HCT116 (cell line): ENCODE measurements at regions not wholly inside any gene's neighbourhood (a gene's known extent, or its start where the extent isn't known, plus 50 kb on each side); places are given as distances from the start of the nearest gene placed in this dataset.

Experiments
- ATAC-seq: fragments of 200-7000 bp; cut with Tn5 transposase; 2 replicates; pipeline ENCODE4 v1.9.1; 2020; ENCODE audit warnings: mild to moderate bottlenecking, moderate library complexity
- BruUV-seq: library from RNA; stranded (reverse); fragments of 400-500 nt; replicated peaks from 2 replicates; lab custom pipeline; 2021; lab: Mats Ljungman, UMichigan
- CTCF ChIA-PET: fragments of 300-600 bp; sonication (Branson Sonifier 250); formaldehyde crosslinking; loops from one replicate; lab custom pipeline; 2021; ENCODE audit warnings: antibody characterized with exemption; lab: Charles Lee
- POLR2A ChIA-PET: fragments of 300-600, 350-600 bp; sonication (Branson Sonifier 250); formaldehyde crosslinking; loops from one replicate; lab custom pipeline; 2021; ENCODE audit warnings: antibody characterized with exemption; lab: Charles Lee
- RAD21 ChIA-PET, 2 experiments: fragments of 300-600 bp; sonication (Branson Sonifier 250); formaldehyde crosslinking; loops; one replicate each; lab custom pipeline; 2023; ENCODE audit warnings: low total read pairs in 2 of 2; ENCODE audit not compliant: uncharacterized antibody in 2 of 2, unreplicated experiment in 2 of 2, low non-redundant PET in 1 of 2; lab: Charles Lee
- DNase-seq: peaks from one replicate; pipeline ENCODE4 v3.0.0-alpha.2; 2010; ENCODE audit warnings: low read depth, low spot score
- H2AFZ ChIP-seq: fragments of 200-600 bp; shearing (Covaris generic), sonication (generic); 2 replicates; pipeline ENCODE4 v1.6.1; 2017; ENCODE audit warnings: low read depth, mixed run types, mixed read lengths, antibody characterized with exemption, low read length; ENCODE audit not compliant: poor library complexity, severe bottlenecking
- H3K27ac ChIP-seq: 2 replicates; pipeline ENCODE4 v1.5.1; 2012; ENCODE audit warnings: low read depth, low read length
- H3K27me3 ChIP-seq: fragments of 200-600 bp; sonication (generic); 2 replicates; pipeline ENCODE4 v1.6.1; 2016; ENCODE audit warnings: mixed run types, low read length, mixed read lengths; ENCODE audit not compliant: insufficient read depth
- H3K36me3 ChIP-seq, 2 experiments: fragments of 200-500 bp in 1 of 2; fragments of 200-600 bp in 1 of 2; sonication (Bioruptor generic) in 1 of 2; sonication (generic) in 1 of 2; 2 replicates each; pipeline versions ENCODE4 v1.5.1 to v1.6.1; 2014 to 2016; ENCODE audit warnings: low read length in 2 of 2, inconsistent platforms in 1 of 2, mixed read lengths in 1 of 2, mixed run types in 1 of 2; ENCODE audit not compliant: insufficient read depth in 2 of 2, control insufficient read depth in 1 of 2
- H3K4me1 ChIP-seq, 2 experiments: fragments of 200-600 bp in 1 of 2; sonication (generic) in 1 of 2; 2 replicates each; pipeline versions ENCODE4 v1.5.1 to v1.6.1; 2012 to 2017; ENCODE audit warnings: low read length in 2 of 2, inconsistent platforms in 1 of 2, mild to moderate bottlenecking in 1 of 2, mixed read lengths in 1 of 2, mixed run types in 1 of 2, moderate library complexity in 1 of 2; ENCODE audit not compliant: insufficient read depth in 2 of 2, control insufficient read depth in 1 of 2
- H3K4me2 ChIP-seq: fragments of 200-600 bp; sonication (generic); 2 replicates; pipeline ENCODE4 v1.6.1; 2017; ENCODE audit warnings: mixed run types, low read length, mixed read lengths
- H3K4me3 ChIP-seq, 2 experiments: fragments of 200-600 bp in 1 of 2; sonication (generic) in 1 of 2; replicated peaks in 1 of 2; 2 replicates each; pipeline ENCODE4 v1.5.1; 2011 to 2016; ENCODE audit warnings: low read length in 2 of 2, control low read depth in 1 of 2, low read depth in 1 of 2, mild to moderate bottlenecking in 1 of 2, mixed read lengths in 1 of 2, mixed run types in 1 of 2
- H3K79me2 ChIP-seq: fragments of 200-600 bp; sonication (generic); 2 replicates; pipeline ENCODE4 v1.6.1; 2017; ENCODE audit warnings: mild to moderate bottlenecking, mixed run types, low read length, moderate library complexity, mixed read lengths; ENCODE audit not compliant: insufficient read depth
- H3K9ac ChIP-seq: fragments of 200-600 bp; sonication (generic); 2 replicates; pipeline ENCODE4 v1.6.1; 2016; ENCODE audit warnings: low read length, mixed read lengths
- H3K9me2 ChIP-seq: fragments of 200-600 bp; sonication (generic), shearing (Covaris generic); 2 replicates; pipeline ENCODE4 v1.6.1; 2017; ENCODE audit warnings: mixed run types, mild to moderate bottlenecking, moderate library complexity; ENCODE audit not compliant: insufficient read depth
- H3K9me3 ChIP-seq, 2 experiments: fragments of 200-500 bp in 1 of 2; fragments of 200-600 bp in 1 of 2; sonication (Bioruptor generic) in 1 of 2; sonication (generic) in 1 of 2; 2 replicates each; pipeline ENCODE4 v1.6.1; 2014 to 2017; ENCODE audit warnings: low read length in 2 of 2, mixed read lengths in 2 of 2, inconsistent platforms in 1 of 2, low read depth in 1 of 2, mild to moderate bottlenecking in 1 of 2, mixed run types in 1 of 2, moderate library complexity in 1 of 2; ENCODE audit not compliant: control insufficient read depth in 1 of 2, insufficient read depth in 1 of 2
- H4K20me1 ChIP-seq: fragments of 200-600 bp; sonication (generic), shearing (Covaris generic); 2 replicates; pipeline ENCODE4 v1.6.1; 2017; ENCODE audit warnings: mixed run types, mild to moderate bottlenecking, moderate library complexity; ENCODE audit not compliant: insufficient read depth
- CBX3 ChIP-seq: IDR thresholded peaks from 2 replicates; pipeline ENCODE4 v1.6.1; 2012; ENCODE audit warnings: low read depth
- CEBPB ChIP-seq: IDR thresholded peaks from 2 replicates; pipeline ENCODE4 v1.6.1; 2012; ENCODE audit warnings: low read depth
- ELF1 ChIP-seq: IDR thresholded peaks from 2 replicates; pipeline ENCODE4 v1.6.1; 2012; ENCODE audit warnings: low read depth, borderline replicate concordance
- EZH2 ChIP-seq: fragments of 200-600 bp; sonication (generic); IDR thresholded peaks from 2 replicates; pipeline ENCODE4 v1.6.1; 2017; ENCODE audit warnings: antibody characterized with exemption, mixed run types
- EZH2phosphoT487 ChIP-seq: fragments of 200-600 bp; IDR thresholded peaks from 2 replicates; pipeline ENCODE4 v1.6.1; 2018; ENCODE audit warnings: antibody characterized with exemption, borderline replicate concordance
- POLR2AphosphoS5 ChIP-seq: IDR thresholded peaks from 2 replicates; pipeline ENCODE4 v1.6.1; 2011; ENCODE audit warnings: mild to moderate bottlenecking, low read depth, low read length, moderate library complexity
- SP1 ChIP-seq: IDR thresholded peaks from 2 replicates; pipeline ENCODE4 v1.6.1; 2012; ENCODE audit warnings: low read depth
- TCF7L2 ChIP-seq: IDR thresholded peaks from 2 replicates; pipeline ENCODE4 v1.7.0; 2011; ENCODE audit warnings: borderline replicate concordance, inconsistent platforms; ENCODE audit not compliant: insufficient read depth, insufficient read length; ENCODE audit errors: extremely low read depth
- ZFX ChIP-seq: fragments of 450-650 bp; IDR thresholded peaks from 2 replicates; pipeline ENCODE4 v1.6.1; 2017
- intact Hi-C: fragments of 100-400 bp; cut with micrococcal nuclease; formaldehyde crosslinking; loops from 2 replicates; pipeline ENCODE4 v1.10.0; 2022
- TF ChIP-seq, protein P1 (sequence below): IDR thresholded peaks from 2 replicates; pipeline ENCODE4 v1.6.1; 2011; ENCODE audit warnings: mild to moderate bottlenecking, low read length, moderate library complexity; ENCODE audit not compliant: insufficient replicate concordance; ENCODE audit errors: extremely low read depth
- TF ChIP-seq, protein P2 (sequence below): IDR thresholded peaks from 2 replicates; pipeline ENCODE4 v1.6.1; 2012
- TF ChIP-seq, protein P3 (sequence below): IDR thresholded peaks from 2 replicates; pipeline ENCODE4 v1.6.1; 2012
- TF ChIP-seq, protein P4 (sequence below), 3 experiments: fragments of 200-600 bp in 1 of 3; sonication (generic) in 1 of 3; IDR thresholded peaks in 2 of 3; conservative IDR thresholded peaks in 1 of 3; 2 replicates each; pipeline ENCODE4 v1.5.1; 2012 to 2017; ENCODE audit warnings: low read depth in 2 of 3, low read length in 2 of 3, antibody characterized with exemption in 1 of 3, borderline replicate concordance in 1 of 3, control low read depth in 1 of 3, mild to moderate bottlenecking in 1 of 3, mixed read lengths in 1 of 3, mixed run types in 1 of 3, moderate library complexity in 1 of 3; ENCODE audit not compliant: insufficient read depth in 1 of 3

DNA sequence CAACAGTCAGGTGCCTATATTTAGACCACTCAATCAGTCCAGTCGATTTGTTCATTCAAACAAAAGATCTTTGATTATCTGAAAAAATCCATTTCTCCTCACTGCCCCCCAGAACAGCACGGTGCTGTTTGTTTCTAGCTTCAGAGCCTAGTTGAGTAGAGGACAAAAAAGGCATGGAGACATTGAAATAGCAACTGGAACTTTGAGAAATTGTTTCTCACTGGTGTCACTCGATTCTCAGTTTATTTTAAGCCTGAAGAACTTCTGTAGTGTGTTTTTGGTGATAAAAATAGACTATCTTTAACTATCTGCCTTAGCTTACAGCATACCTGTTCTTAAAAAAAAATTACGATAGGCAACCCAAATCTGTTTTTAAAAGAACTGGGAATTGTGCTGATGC lies 67.1 kb downstream of the ARHGAP35 start:
- Histone ChIP-seq H3K36me3 (no peaks in the 10 kb centered on the region), H3K4me2 (no peak overlapping the region), H3K27me3 (no peaks in the 10 kb centered on the region), H3K4me3 (no peak overlapping the region), H4K20me1 (no peaks in the 10 kb centered on the region), H3K9me3 (no peaks in the 10 kb centered on the region), H3K4me1 (peaks cover 41 to 71% of the 10 kb centered on the region in 2 experiments), H2AFZ (no peak overlapping the region), H3K9ac (no peak overlapping the region)
- no TSS peak for BruUV-seq
- ChIA-PET RAD21 (no interaction called here), POLR2A (no interaction called here), CTCF (no interaction called here)
- intact Hi-C loops = no loop called here
- ATAC-seq (no peak), DNase-seq (no peak)
- TF ChIP-seq SP1 = no peak
- TF ChIP-seq ELF1 = no peak
- no peak for TF ChIP-seq EZH2
- TF ChIP-seq CEBPB = no peak
- TF ChIP-seq TCF7L2 = no peak
- no peak for TF ChIP-seq POLR2AphosphoS5
- TF ChIP-seq, protein P1, sequence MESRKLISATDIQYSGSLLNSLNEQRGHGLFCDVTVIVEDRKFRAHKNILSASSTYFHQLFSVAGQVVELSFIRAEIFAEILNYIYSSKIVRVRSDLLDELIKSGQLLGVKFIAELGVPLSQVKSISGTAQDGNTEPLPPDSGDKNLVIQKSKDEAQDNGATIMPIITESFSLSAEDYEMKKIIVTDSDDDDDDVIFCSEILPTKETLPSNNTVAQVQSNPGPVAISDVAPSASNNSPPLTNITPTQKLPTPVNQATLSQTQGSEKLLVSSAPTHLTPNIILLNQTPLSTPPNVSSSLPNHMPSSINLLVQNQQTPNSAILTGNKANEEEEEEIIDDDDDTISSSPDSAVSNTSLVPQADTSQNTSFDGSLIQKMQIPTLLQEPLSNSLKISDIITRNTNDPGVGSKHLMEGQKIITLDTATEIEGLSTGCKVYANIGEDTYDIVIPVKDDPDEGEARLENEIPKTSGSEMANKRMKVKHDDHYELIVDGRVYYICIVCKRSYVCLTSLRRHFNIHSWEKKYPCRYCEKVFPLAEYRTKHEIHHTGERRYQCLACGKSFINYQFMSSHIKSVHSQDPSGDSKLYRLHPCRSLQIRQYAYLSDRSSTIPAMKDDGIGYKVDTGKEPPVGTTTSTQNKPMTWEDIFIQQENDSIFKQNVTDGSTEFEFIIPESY = no peak
- TF ChIP-seq, protein P2, sequence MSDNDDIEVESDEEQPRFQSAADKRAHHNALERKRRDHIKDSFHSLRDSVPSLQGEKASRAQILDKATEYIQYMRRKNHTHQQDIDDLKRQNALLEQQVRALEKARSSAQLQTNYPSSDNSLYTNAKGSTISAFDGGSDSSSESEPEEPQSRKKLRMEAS = no peak
- no peak for TF ChIP-seq CBX3
- no peak for TF ChIP-seq EZH2phosphoT487
- TF ChIP-seq, protein P3, sequence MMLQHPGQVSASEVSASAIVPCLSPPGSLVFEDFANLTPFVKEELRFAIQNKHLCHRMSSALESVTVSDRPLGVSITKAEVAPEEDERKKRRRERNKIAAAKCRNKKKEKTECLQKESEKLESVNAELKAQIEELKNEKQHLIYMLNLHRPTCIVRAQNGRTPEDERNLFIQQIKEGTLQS = no peak
- TF ChIP-seq ZFX = no peak
- TF ChIP-seq, protein P4, sequence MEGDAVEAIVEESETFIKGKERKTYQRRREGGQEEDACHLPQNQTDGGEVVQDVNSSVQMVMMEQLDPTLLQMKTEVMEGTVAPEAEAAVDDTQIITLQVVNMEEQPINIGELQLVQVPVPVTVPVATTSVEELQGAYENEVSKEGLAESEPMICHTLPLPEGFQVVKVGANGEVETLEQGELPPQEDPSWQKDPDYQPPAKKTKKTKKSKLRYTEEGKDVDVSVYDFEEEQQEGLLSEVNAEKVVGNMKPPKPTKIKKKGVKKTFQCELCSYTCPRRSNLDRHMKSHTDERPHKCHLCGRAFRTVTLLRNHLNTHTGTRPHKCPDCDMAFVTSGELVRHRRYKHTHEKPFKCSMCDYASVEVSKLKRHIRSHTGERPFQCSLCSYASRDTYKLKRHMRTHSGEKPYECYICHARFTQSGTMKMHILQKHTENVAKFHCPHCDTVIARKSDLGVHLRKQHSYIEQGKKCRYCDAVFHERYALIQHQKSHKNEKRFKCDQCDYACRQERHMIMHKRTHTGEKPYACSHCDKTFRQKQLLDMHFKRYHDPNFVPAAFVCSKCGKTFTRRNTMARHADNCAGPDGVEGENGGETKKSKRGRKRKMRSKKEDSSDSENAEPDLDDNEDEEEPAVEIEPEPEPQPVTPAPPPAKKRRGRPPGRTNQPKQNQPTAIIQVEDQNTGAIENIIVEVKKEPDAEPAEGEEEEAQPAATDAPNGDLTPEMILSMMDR (IDR thresholded peaks at IDR 0.05 in 2 of 3, conservative IDR thresholded peaks at IDR 0.05 in 1 of 3; ENCODE audit: borderline replicate concordance in 1 of 3, insufficient read depth in 1 of 3, low read depth in 2 of 3, low read length in 2 of 3) = no peak
- TF ChIP-seq, all 23 proteins: peak for 0
- peaks cover 91% of the 10 kb centered on the region for H3K79me2 ChIP-seq
- no peaks in the 10 kb centered on the region for H3K9me2 ChIP-seq
- no peak overlapping the region for H3K27ac ChIP-seq
